ENCODE measurements at regions not wholly inside any gene's neighbourhood (a gene's known extent, or its start where the extent isn't known, plus 50 kb on each side); places are given as distances from the start of the nearest gene placed in this dataset.

DNA sequence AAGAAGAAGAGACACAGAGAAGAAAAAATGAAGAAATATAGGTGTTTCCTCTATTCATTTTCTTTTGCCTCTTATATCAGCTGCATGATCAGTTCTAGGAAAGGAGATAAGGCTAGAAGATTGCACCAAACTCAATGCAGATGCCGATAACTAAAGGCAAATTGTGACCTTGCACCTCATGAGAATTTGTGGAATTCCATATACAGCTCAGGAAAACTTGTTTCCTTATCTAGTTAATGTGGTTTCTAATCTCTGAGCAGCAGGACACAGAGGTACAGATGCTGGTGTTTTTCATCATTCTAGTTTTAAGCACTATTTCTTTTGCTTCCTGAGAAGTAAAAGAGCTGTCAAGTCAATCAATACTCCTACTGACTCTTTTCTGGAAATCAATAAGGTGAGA is 104.6 kb upstream of the NWD2 start:
- TF ChIP-seq CTCF (IDR thresholded peaks at IDR 0.05; ENCODE audit: low read depth, low read length), result no peak
- Histone ChIP-seq H3K27me3 (ENCODE audit: insufficient read depth, low read depth, severe bottlenecking) (peaks cover 70% of the 10 kb centered on the region), H3K27ac (no peak overlapping the region), H3K4me3 (ENCODE audit: low read depth, low read length) (no peak overlapping the region), H3K36me3 (no peaks in the 10 kb centered on the region), H3K9me3 (ENCODE audit: severe bottlenecking) (peaks cover 4% of the 10 kb centered on the region)
- DNase-seq, result no peak

GRCh38 chr4:37146260-37146659 is 98.3 kb upstream of the NWD2 start:
- Histone ChIP-seq H3K9me3 (ENCODE audit: severe bottlenecking) (peaks cover 3% of the 10 kb centered on the region), H3K27ac (no peak overlapping the region), H3K36me3 (no peaks in the 10 kb centered on the region), H3K4me3 (ENCODE audit: low read depth, low read length) (no peak overlapping the region), H3K27me3 (ENCODE audit: insufficient read depth, low read depth, severe bottlenecking) (peaks cover 29% of the 10 kb centered on the region)
- DNase-seq, result no peak
- TF ChIP-seq CTCF (IDR thresholded peaks at IDR 0.05; ENCODE audit: low read depth, low read length), result no peak

GRCh38 chr4:37157476-37158167 is 86.9 kb upstream of the NWD2 start:
- H3K4me3 ChIP-seq (ENCODE audit: low read depth, low read length), result no peak overlapping the region
- peaks cover 69% of the 10 kb centered on the region for H3K27me3 ChIP-seq (ENCODE audit: insufficient read depth, low read depth, severe bottlenecking)
- H3K9me3 ChIP-seq (ENCODE audit: severe bottlenecking), result no peaks in the 10 kb centered on the region
- no peaks in the 10 kb centered on the region for H3K36me3 ChIP-seq
- no peak overlapping the region for H3K27ac ChIP-seq
- TF ChIP-seq CTCF (IDR thresholded peaks at IDR 0.05; ENCODE audit: low read depth, low read length), result no peak
- no peak for DNase-seq

DNA sequence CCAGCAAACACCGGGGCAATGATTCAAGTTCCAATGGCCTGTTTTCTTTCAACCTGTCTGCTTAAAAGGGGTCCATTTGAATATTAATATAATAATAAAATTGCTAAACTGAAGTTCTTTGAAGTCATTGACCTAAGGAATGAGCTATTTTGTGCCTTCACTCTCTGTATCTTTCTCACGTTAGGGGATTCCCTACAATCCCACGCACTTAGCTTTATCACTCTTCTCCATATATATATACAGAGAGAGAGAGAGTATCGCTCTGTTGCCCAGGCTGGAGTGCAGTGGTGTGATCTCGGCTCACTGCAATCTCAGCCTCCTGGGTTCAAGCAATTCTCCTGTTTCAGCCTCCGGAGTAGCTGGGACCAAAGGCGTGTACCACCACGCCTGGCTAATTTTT is 83.9 kb upstream of the NWD2 start:
- H3K36me3 ChIP-seq, result no peaks in the 10 kb centered on the region
- peaks cover 84% of the 10 kb centered on the region for H3K27me3 ChIP-seq (ENCODE audit: insufficient read depth, low read depth, severe bottlenecking)
- no peak overlapping the region for H3K4me3 ChIP-seq (ENCODE audit: low read depth, low read length)
- no peaks in the 10 kb centered on the region for H3K9me3 ChIP-seq (ENCODE audit: severe bottlenecking)
- H3K27ac ChIP-seq, result no peak overlapping the region
- TF ChIP-seq CTCF (IDR thresholded peaks at IDR 0.05; ENCODE audit: low read depth, low read length), result no peak
- no peak for DNase-seq

DNA sequence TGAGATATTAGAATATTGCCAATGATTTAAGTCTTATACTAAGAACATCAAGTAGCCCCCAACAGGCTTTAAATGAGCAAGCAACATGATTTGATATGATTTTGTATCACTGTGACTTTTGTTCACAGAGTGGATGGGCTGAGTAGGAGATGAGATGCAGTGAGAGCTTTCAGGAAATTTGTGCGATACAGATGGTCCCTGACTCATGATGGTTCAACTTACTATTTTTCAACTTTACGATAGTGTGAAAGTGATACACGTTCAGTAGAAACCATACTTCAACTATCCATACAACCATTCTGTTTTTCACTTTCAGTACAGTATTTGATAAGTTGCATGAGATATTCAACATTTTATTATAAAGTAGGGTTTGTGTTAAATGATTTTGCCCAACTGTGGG is 78.7 kb upstream of the NWD2 start:
- no peak for TF ChIP-seq CTCF (IDR thresholded peaks at IDR 0.05; ENCODE audit: low read depth, low read length)
- DNase-seq, result no peak
- no peak overlapping the region for H3K4me3 ChIP-seq (ENCODE audit: low read depth, low read length)
- H3K27me3 ChIP-seq (ENCODE audit: insufficient read depth, low read depth, severe bottlenecking), result peaks cover 66% of the 10 kb centered on the region
- H3K9me3 ChIP-seq (ENCODE audit: severe bottlenecking), result no peaks in the 10 kb centered on the region
- H3K27ac ChIP-seq, result no peak overlapping the region
- no peaks in the 10 kb centered on the region for H3K36me3 ChIP-seq

DNA sequence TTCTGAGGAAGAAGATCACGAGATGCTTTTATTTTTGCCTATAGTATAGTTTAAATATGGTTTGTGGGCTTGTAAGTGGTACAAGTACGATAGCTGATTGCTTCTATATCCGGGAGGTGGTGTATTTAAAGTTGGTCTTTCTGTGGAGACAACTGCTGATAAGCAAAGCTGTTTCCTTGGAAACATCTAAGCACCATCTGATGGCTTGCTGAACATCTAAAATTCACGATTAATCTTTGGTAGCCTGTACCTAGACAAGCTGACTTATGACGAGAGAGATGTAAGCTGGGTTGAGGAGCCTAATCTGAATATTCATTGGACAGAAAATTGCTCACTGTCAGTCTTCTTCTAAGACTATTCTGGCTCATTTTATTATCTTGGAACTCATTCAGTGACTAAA is 74.6 kb upstream of the NWD2 start:
- Histone ChIP-seq H3K36me3 (no peaks in the 10 kb centered on the region), H3K4me3 (ENCODE audit: low read depth, low read length) (no peak overlapping the region), H3K9me3 (ENCODE audit: severe bottlenecking) (no peaks in the 10 kb centered on the region), H3K27me3 (ENCODE audit: insufficient read depth, low read depth, severe bottlenecking) (peaks cover 39% of the 10 kb centered on the region), H3K27ac (no peak overlapping the region)
- TF ChIP-seq CTCF (IDR thresholded peaks at IDR 0.05; ENCODE audit: low read depth, low read length), result no peak
- no peak for DNase-seq

Data from WERI-Rb-1 (cell line).